ENCODE measurements at regions not wholly inside any gene's neighbourhood (a gene's known extent, or its start where the extent isn't known, plus 50 kb on each side); places are given as distances from the start of the nearest gene placed in this dataset.

GRCh38 chr2:63696496-63696895 lies 107.7 kb downstream of the MDH1 start:
- Mint-ChIP-seq H3K4me1 (no peaks in the 10 kb centered on the region), H3K27me3 (no peaks in the 10 kb centered on the region), H3K4me3 (no peak overlapping the region), H3K27ac (no peak overlapping the region), H3K9me3 (ENCODE audit: insufficient read depth) (no peaks in the 10 kb centered on the region)
- WGBS (ENCODE audit: insufficient coverage) = no CpG with 5 or more reads among the region's 1 CpG
- Histone ChIP-seq H3K9me3 (ENCODE audit: control extremely low read depth in 1 of 3, control insufficient read depth in 2 of 3, insufficient read depth in 1 of 3, low read length in 2 of 3) (no peaks in the 10 kb centered on the region), H3K27me3 (replicated peaks in 1 of 4; ENCODE audit: control extremely low read depth in 1 of 4, control insufficient read depth in 3 of 4, insufficient read depth in 4 of 4, low read length in 3 of 4) (no peaks in the 10 kb centered on the region), H3K79me2 (ENCODE audit: control insufficient read depth, insufficient read depth, low read length) (no peaks in the 10 kb centered on the region), H3K4me3 (ENCODE audit: control extremely low read depth in 1 of 5, extremely low read depth in 1 of 5, insufficient read depth in 1 of 5, low read depth in 2 of 5, low read length in 4 of 5) (no peak overlapping the region), H3K4me2 (replicated peaks; ENCODE audit: low read depth, low read length, poor library complexity, severe bottlenecking) (no peak overlapping the region), H3K4me1 (ENCODE audit: control insufficient read depth in 2 of 2, insufficient read depth in 2 of 2, low read length in 2 of 2) (no peaks in the 10 kb centered on the region), H4K20me1 (ENCODE audit: control insufficient read depth, insufficient read depth, low read length, poor library complexity, severe bottlenecking) (no peaks in the 10 kb centered on the region), H3K9ac (ENCODE audit: low read length) (no peak overlapping the region), H2AFZ (ENCODE audit: insufficient read depth, low read depth, low read length, poor library complexity, severe bottlenecking) (no peak overlapping the region), H3K36me3 (replicated peaks in 1 of 2; ENCODE audit: control extremely low read depth in 1 of 2, control insufficient read depth in 1 of 2, extremely low read depth in 1 of 2, insufficient read depth in 2 of 2, low read length in 1 of 2) (no peaks in the 10 kb centered on the region), H3K27ac (ENCODE audit: low read length in 2 of 2) (no peak overlapping the region)
- POLR2A ChIA-PET = no interaction called here
- CTCF ChIA-PET = interaction anchor here (1.0 to 5.2 kb wide), 2 partner anchors 161 to 165 kb away, joined by 3 to 91 read pairs; no protein-coding TSS in a partner anchor
- no peak for DNase-seq
- intact Hi-C loops (cut with micrococcal nuclease) = no loop called here
- TF ChIP-seq EZH2 (IDR thresholded peaks at IDR 0.05; ENCODE audit: borderline replicate concordance, insufficient read depth, low read depth, low read length, poor library complexity, severe bottlenecking) (no peak), CTCF (IDR thresholded peaks at IDR 0.05) (no peak)
- ATAC-seq (ENCODE audit: low read depth) = no peak

- H3K4me1 Mint-ChIP-seq = no peaks in the 10 kb centered on the region
- no peak overlapping the region for H3K9ac ChIP-seq (ENCODE audit: low read length)
- no peaks in the 10 kb centered on the region for H4K20me1 ChIP-seq (ENCODE audit: control insufficient read depth, insufficient read depth, low read length, poor library complexity, severe bottlenecking)
- no peaks in the 10 kb centered on the region for H3K36me3 ChIP-seq (replicated peaks in 1 of 2; ENCODE audit: control extremely low read depth in 1 of 2, control insufficient read depth in 1 of 2, extremely low read depth in 1 of 2, insufficient read depth in 2 of 2, low read length in 1 of 2)
- H3K27ac ChIP-seq (ENCODE audit: low read length in 2 of 2) = no peak overlapping the region
- POLR2A ChIA-PET = no interaction called here
- no peaks in the 10 kb centered on the region for H3K27me3 Mint-ChIP-seq
- H3K9me3 Mint-ChIP-seq (ENCODE audit: insufficient read depth) = no peaks in the 10 kb centered on the region
- no peak for TF ChIP-seq EZH2 (IDR thresholded peaks at IDR 0.05; ENCODE audit: borderline replicate concordance, insufficient read depth, low read depth, low read length, poor library complexity, severe bottlenecking)
- TF ChIP-seq CTCF (IDR thresholded peaks at IDR 0.05) = no peak
- ATAC-seq (ENCODE audit: low read depth) (no peak), DNase-seq (no peak)
- no peak overlapping the region for H3K4me3 ChIP-seq (ENCODE audit: control extremely low read depth in 1 of 5, extremely low read depth in 1 of 5, insufficient read depth in 1 of 5, low read depth in 2 of 5, low read length in 4 of 5)
- intact Hi-C loops (cut with micrococcal nuclease) = no loop called here
- H3K4me2 ChIP-seq (replicated peaks; ENCODE audit: low read depth, low read length, poor library complexity, severe bottlenecking) = no peak overlapping the region
- H3K9me3 ChIP-seq (ENCODE audit: control extremely low read depth in 1 of 3, control insufficient read depth in 2 of 3, insufficient read depth in 1 of 3, low read length in 2 of 3) = no peaks in the 10 kb centered on the region
- H3K4me1 ChIP-seq (ENCODE audit: control insufficient read depth in 2 of 2, insufficient read depth in 2 of 2, low read length in 2 of 2) = no peaks in the 10 kb centered on the region
- H2AFZ ChIP-seq (ENCODE audit: insufficient read depth, low read depth, low read length, poor library complexity, severe bottlenecking) = no peak overlapping the region
- H3K79me2 ChIP-seq (ENCODE audit: control insufficient read depth, insufficient read depth, low read length) = no peaks in the 10 kb centered on the region
- no peaks in the 10 kb centered on the region for H3K27me3 ChIP-seq (replicated peaks in 1 of 4; ENCODE audit: control extremely low read depth in 1 of 4, control insufficient read depth in 3 of 4, insufficient read depth in 4 of 4, low read length in 3 of 4)
- H3K4me3 Mint-ChIP-seq = no peak overlapping the region
- no peak overlapping the region for H3K27ac Mint-ChIP-seq
- no CpG with 5 or more reads among the region's 4 CpGs for WGBS (ENCODE audit: insufficient coverage)
- CTCF ChIA-PET = interaction anchor here (1.0 to 5.2 kb wide), 2 partner anchors 161 to 165 kb away, joined by 3 to 91 read pairs; no protein-coding TSS in a partner anchor
These were observed 108.4 kb downstream of the MDH1 start for GRCh38 chr2:63697160-63697559.

Measured in B cell (primary cell).